ENCODE measurements at regions not wholly inside any gene's neighbourhood (a gene's known extent, or its start where the extent isn't known, plus 50 kb on each side); places are given as distances from the start of the nearest gene placed in this dataset.

- TF ChIP-seq, protein P1, sequence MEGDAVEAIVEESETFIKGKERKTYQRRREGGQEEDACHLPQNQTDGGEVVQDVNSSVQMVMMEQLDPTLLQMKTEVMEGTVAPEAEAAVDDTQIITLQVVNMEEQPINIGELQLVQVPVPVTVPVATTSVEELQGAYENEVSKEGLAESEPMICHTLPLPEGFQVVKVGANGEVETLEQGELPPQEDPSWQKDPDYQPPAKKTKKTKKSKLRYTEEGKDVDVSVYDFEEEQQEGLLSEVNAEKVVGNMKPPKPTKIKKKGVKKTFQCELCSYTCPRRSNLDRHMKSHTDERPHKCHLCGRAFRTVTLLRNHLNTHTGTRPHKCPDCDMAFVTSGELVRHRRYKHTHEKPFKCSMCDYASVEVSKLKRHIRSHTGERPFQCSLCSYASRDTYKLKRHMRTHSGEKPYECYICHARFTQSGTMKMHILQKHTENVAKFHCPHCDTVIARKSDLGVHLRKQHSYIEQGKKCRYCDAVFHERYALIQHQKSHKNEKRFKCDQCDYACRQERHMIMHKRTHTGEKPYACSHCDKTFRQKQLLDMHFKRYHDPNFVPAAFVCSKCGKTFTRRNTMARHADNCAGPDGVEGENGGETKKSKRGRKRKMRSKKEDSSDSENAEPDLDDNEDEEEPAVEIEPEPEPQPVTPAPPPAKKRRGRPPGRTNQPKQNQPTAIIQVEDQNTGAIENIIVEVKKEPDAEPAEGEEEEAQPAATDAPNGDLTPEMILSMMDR (IDR thresholded peaks at IDR 0.05; ENCODE audit: low read depth, low read length): no peak
- TF ChIP-seq EZH2phosphoT487 (IDR thresholded peaks at IDR 0.05; ENCODE audit: low read depth): no peak
Measured at GRCh38 chr1:157193219-157193618, 55.0 kb upstream of the ETV3 start.

Measured in OCI-LY3 (cell line).